Omental fat pad (tissue), 3 donors: ENCODE measurements at regions not wholly inside any gene's neighbourhood (a gene's known extent, or its start where the extent isn't known, plus 50 kb on each side); places are given as distances from the start of the nearest gene placed in this dataset.

Source experiments
- ATAC-seq: fragments of 150-250 bp; one replicate; pipeline ENCODE4 v1.9.1; 2016; ENCODE audit warnings: mild to moderate bottlenecking, moderate library complexity; ENCODE audit not compliant: low FRiP score
- DNase-seq: peaks from one replicate; pipeline ENCODE4 v3.0.0-alpha.2; 2019; ENCODE audit warnings: low spot score
- CTCF ChIP-seq, 3 donors: fragments of 450-650 bp; IDR thresholded peaks; one replicate each; pipeline ENCODE4 v1.5.1; 2016 to 2017; ENCODE audit warnings: antibody characterized with exemption in 3 of 3, mild to moderate bottlenecking in 3 of 3, moderate library complexity in 2 of 3

- peak; percentile 48 for ATAC-seq
- DNase-seq: no peak
- no peak for TF ChIP-seq CTCF (IDR thresholded peaks at IDR 0.05)
These were observed 341.8 kb downstream of the NFIB start for GRCh38 chr9:13971966-13972655.

DNA sequence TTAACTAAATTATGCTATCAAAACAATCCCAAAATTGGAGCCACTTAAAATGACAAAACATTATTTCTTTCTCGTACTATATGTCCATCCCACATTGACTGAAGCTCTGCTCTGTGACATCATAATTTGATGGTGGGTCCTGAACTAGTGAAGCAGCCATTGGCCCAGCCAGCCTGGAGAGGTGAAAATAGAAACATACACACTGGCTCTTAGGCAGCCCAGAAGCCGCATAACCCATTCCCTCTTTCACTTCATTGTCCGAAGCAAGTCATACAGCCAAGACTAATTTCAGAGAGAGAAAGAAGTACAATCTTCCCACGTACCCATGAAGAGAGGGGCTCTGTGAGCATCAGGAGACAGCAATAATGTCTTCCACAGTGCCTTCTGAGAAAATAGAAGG lies 342.5 kb downstream of the NFIB start:
- DNase-seq (no peak), ATAC-seq (no peak)
- TF ChIP-seq CTCF (IDR thresholded peaks at IDR 0.05): no peak

- DNase-seq (no peak), ATAC-seq (no peak)
- TF ChIP-seq CTCF (IDR thresholded peaks at IDR 0.05): no peak
These were observed 343.5 kb downstream of the NFIB start for GRCh38 chr9:13970426-13970825.

DNA sequence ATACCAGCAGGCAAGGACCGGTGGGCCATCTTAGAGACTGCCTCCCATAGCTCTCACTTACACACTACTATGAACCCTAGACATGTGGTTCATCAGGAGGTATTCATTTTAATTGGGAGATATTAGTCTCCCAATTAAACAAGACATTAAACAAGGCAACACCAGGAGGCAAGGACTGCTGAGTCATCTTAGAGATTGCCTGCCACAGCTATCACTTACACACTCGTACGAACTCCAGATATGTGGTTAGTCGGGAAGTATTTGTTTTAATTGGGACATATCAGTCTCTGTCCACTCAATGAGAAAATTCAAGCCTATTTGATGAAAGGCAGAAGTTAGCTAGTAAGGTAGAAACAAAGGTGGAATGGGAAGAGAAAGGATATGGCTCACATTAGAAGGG lies 343.9 kb downstream of the NFIB start:
- ATAC-seq (no peak), DNase-seq (no peak)
- no peak for TF ChIP-seq CTCF (IDR thresholded peaks at IDR 0.05)

- no peak for TF ChIP-seq CTCF (IDR thresholded peaks at IDR 0.05)
- ATAC-seq (no peak), DNase-seq (no peak)
These were observed 346.5 kb downstream of the NFIB start for GRCh38 chr9:13967438-13967837.

DNA sequence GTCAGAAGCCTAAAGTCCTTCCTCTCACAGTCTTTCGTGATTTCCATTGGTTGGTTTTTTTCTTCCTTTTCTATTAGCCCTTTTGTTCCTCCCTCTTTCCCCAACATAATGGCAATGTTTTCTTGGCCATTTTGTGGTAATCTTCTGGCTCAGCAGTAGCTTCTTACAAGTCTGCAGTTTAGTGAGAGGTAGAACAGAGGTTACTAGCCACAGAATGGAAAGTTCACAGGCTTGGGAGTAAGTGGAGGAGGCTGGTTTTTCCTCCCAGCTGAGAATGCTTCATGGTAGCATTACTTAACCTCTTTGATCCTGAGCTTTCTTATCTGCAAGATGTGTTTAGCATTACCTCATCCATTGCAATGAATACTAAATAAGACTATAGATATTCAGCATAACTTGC lies 346.9 kb downstream of the NFIB start:
- ATAC-seq: no peak
- no peak for DNase-seq

More for the DNA sequence above, 346.9 kb downstream of the NFIB start:
- TF ChIP-seq CTCF (IDR thresholded peaks at IDR 0.05): no peak
